PC-9 (cell line): ENCODE measurements at regions not wholly inside any gene's neighbourhood (a gene's known extent, or its start where the extent isn't known, plus 50 kb on each side); places are given as distances from the start of the nearest gene placed in this dataset.

Experiments
- BruUV-seq: library from RNA; stranded (reverse); fragments of 400-500 nt; replicated peaks from 2 replicates; lab custom pipeline; 2021; lab: Mats Ljungman, UMichigan
- CTCF ChIA-PET: fragments of 300-600 bp; sonication (Branson Sonifier 250); formaldehyde crosslinking; loops from one replicate; lab custom pipeline; 2022; ENCODE audit warnings: antibody characterized with exemption; lab: Charles Lee
- POLR2A ChIA-PET: fragments of 300-600 bp; sonication (Branson Sonifier 250); formaldehyde crosslinking; loops from one replicate; lab custom pipeline; 2022; ENCODE audit warnings: antibody characterized with exemption; ENCODE audit not compliant: unreplicated experiment; lab: Charles Lee
- DNase-seq, 2 experiments: peaks; one replicate each; pipeline versions ENCODE4 v3.0.0 to v3.0.0-alpha.2; 2015 to 2022; ENCODE audit warnings: mixed read lengths in 1 of 2
- H2AFZ ChIP-seq: fragments of 200-600 bp; sonication (generic); 2 replicates; pipeline ENCODE4 v1.8.1; 2017; ENCODE audit warnings: antibody characterized with exemption
- H3F3A ChIP-seq: fragments of 200-600 bp; sonication (generic); 2 replicates; pipeline ENCODE4 v1.8.1; 2017; ENCODE audit warnings: antibody characterized with exemption, mild to moderate bottlenecking, low read depth; ENCODE audit not compliant: insufficient read depth
- H3K27ac ChIP-seq: fragments of 200-600 bp; sonication (generic); 2 replicates; pipeline ENCODE4 v1.6.1; 2016; ENCODE audit warnings: mixed run types
- H3K27me3 ChIP-seq: fragments of 200-600 bp; sonication (generic); 2 replicates; pipeline ENCODE4 v1.6.1; 2016; ENCODE audit warnings: low read depth, mixed run types; ENCODE audit not compliant: insufficient read depth
- H3K36me3 ChIP-seq: fragments of 200-600 bp; sonication (generic); 2 replicates; pipeline ENCODE4 v1.6.1; 2016; ENCODE audit warnings: low read depth, mixed run types
- H3K4me1 ChIP-seq: fragments of 200-600 bp; sonication (generic); replicated peaks from 2 replicates; pipeline ENCODE4 v1.6.1; 2016; ENCODE audit warnings: mixed run types; ENCODE audit not compliant: insufficient read depth
- H3K4me2 ChIP-seq: fragments of 200-600 bp; sonication (generic); 2 replicates; pipeline ENCODE4 v1.6.1; 2017; ENCODE audit warnings: mixed run types
- H3K4me3 ChIP-seq: fragments of 200-600 bp; sonication (generic); 2 replicates; pipeline ENCODE4 v1.6.1; 2016; ENCODE audit warnings: mixed run types
- H3K79me2 ChIP-seq: fragments of 200-600 bp; sonication (generic); 2 replicates; pipeline ENCODE4 v1.6.1; 2017; ENCODE audit warnings: low read depth, mixed run types
- H3K9me2 ChIP-seq: fragments of 200-600 bp; sonication (generic); 2 replicates; pipeline ENCODE4 v1.8.1; 2017; ENCODE audit warnings: mild to moderate bottlenecking; ENCODE audit not compliant: insufficient read depth
- H3K9me3 ChIP-seq: fragments of 200-600 bp; sonication (generic); 2 replicates; pipeline ENCODE4 v1.8.1; 2016; ENCODE audit warnings: low read depth; ENCODE audit not compliant: insufficient read depth
- H4K20me1 ChIP-seq: fragments of 200-600 bp; sonication (generic); 2 replicates; pipeline ENCODE4 v1.8.1; 2017; ENCODE audit not compliant: insufficient read depth
- CTCF ChIP-seq: fragments of 200-600 bp; sonication (generic); conservative IDR thresholded peaks from 2 replicates; pipeline ENCODE4 v1.6.1; 2017; ENCODE audit warnings: mixed run types, antibody characterized with exemption, mild to moderate bottlenecking, moderate library complexity
- EZH2 ChIP-seq: fragments of 200-600 bp; sonication (generic); IDR thresholded peaks from 2 replicates; pipeline ENCODE4 v1.8.0; 2017; ENCODE audit warnings: antibody characterized with exemption, low read depth
- intact Hi-C: fragments of 100-400 bp; cut with micrococcal nuclease; formaldehyde crosslinking; loops from one replicate; pipeline ENCODE4 v1.10.0; 2022; ENCODE audit not compliant: unreplicated experiment

GRCh38 chr6:112846681-112847080 lies 499.6 kb downstream of the RFPL4B start:
- H2AFZ ChIP-seq, result no peak overlapping the region; the same call in 1 of the 2 replicates
- ChIA-PET CTCF (no interaction called here), POLR2A (interaction anchor here (0.6 kb wide), 1 partner anchor 33 kb away, joined by 4 read pairs; no protein-coding TSS in a partner anchor)
- no peak overlapping the region for H3K27ac ChIP-seq
- H3K4me1 ChIP-seq, result no peaks in the 10 kb centered on the region
- H3K9me3 ChIP-seq, result no peaks in the 10 kb centered on the region
- H3F3A ChIP-seq, result no peaks in the 10 kb centered on the region
- no peaks in the 10 kb centered on the region for H3K27me3 ChIP-seq
- H3K79me2 ChIP-seq, result no peaks in the 10 kb centered on the region
- no peaks in the 10 kb centered on the region for H3K9me2 ChIP-seq
- DNase-seq, result no peak
- no TSS peak for BruUV-seq
- intact Hi-C loops, result no loop called here
- no peak overlapping the region for H3K4me3 ChIP-seq
- no peaks in the 10 kb centered on the region for H4K20me1 ChIP-seq
- H3K36me3 ChIP-seq, result no peaks in the 10 kb centered on the region
- H3K4me2 ChIP-seq, result no peak overlapping the region
- TF ChIP-seq EZH2, result no peak
- no peak for TF ChIP-seq CTCF

DNA sequence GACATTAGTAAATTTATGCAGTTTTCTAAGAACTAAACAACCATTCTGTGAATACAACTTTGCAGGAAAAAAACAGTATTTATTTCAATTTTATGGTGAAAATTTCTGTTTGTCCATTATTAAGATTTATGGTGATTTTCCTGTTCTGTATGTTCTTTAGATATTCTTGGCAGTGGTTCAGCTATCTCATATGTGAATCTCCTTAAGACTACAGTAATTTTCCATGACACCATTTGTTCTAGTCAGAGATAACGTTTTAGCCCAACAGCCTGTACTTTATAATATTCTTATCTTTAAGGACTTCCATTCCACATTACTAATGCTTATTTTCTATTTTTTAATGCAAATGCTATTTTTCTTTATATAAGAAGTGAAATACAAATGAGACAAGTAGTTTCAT lies 504.0 kb downstream of the RFPL4B start:
- intact Hi-C loops, result no loop called here
- CTCF ChIA-PET, result no interaction called here
- no peaks in the 10 kb centered on the region for H3K4me1 ChIP-seq

GRCh38 chr6:112853162-112853561 lies 506.0 kb downstream of the RFPL4B start:
- CTCF ChIA-PET, result no interaction called here
- no peak for DNase-seq
- no peaks in the 10 kb centered on the region for H3K36me3 ChIP-seq
- no peaks in the 10 kb centered on the region for H3K9me2 ChIP-seq
- no peaks in the 10 kb centered on the region for H3K27me3 ChIP-seq
- 0 out of 2 replicates have a peak, but pooled peaks cover 3% of the 10 kb centered on the region for H3K9me3 ChIP-seq
- H3K79me2 ChIP-seq, result no peaks in the 10 kb centered on the region
- H4K20me1 ChIP-seq, result no peaks in the 10 kb centered on the region
- H2AFZ ChIP-seq, result peak overlapping the region; percentile 10; the same call in 1 of the 2 replicates
- POLR2A ChIA-PET, result no interaction called here
- no peaks in the 10 kb centered on the region for H3F3A ChIP-seq
- no peak overlapping the region for H3K27ac ChIP-seq
- intact Hi-C loops, result no loop called here
- H3K4me3 ChIP-seq, result no peak overlapping the region
- H3K4me2 ChIP-seq, result no peak overlapping the region
- TF ChIP-seq CTCF, result no peak
- no peak for TF ChIP-seq EZH2
- BruUV-seq, result no TSS peak
- no peaks in the 10 kb centered on the region for H3K4me1 ChIP-seq

More for the DNA sequence above, 504.0 kb downstream of the RFPL4B start:
- Histone ChIP-seq H4K20me1 (no peaks in the 10 kb centered on the region), H3K9me2 (no peaks in the 10 kb centered on the region), H3K27ac (no peak overlapping the region), H3K79me2 (no peaks in the 10 kb centered on the region), H3K9me3 (0 out of 2 replicates have a peak, but pooled peaks cover 3% of the 10 kb centered on the region), H3K27me3 (no peaks in the 10 kb centered on the region), H3K4me3 (no peak overlapping the region), H3F3A (no peaks in the 10 kb centered on the region), H3K4me2 (no peak overlapping the region), H2AFZ (no peak overlapping the region), H3K36me3 (no peaks in the 10 kb centered on the region)
- TF ChIP-seq CTCF (no peak), EZH2 (no peak)
- BruUV-seq, result no TSS peak
- no peak for DNase-seq
- POLR2A ChIA-PET, result no interaction called here
